Brain microvascular endothelial cell (primary cell): ENCODE measurements at regions not wholly inside any gene's neighbourhood (a gene's known extent, or its start where the extent isn't known, plus 50 kb on each side); places are given as distances from the start of the nearest gene placed in this dataset.

Experiments used
- DNase-seq: peaks from one replicate; pipeline ENCODE4 v3.0.0-alpha.2; 2020
- H3K27ac ChIP-seq: fragments of 250-450 bp; sonication (Bioruptor Pico); 2 replicates; pipeline ENCODE4 v1.5.1; 2020; ENCODE audit warnings: mild to moderate bottlenecking, moderate library complexity
- H3K27me3 ChIP-seq: fragments of 250-450 bp; sonication (Bioruptor Pico); replicated peaks from 2 replicates; pipeline ENCODE4 v1.5.1; 2020; ENCODE audit warnings: mild to moderate bottlenecking
- H3K36me3 ChIP-seq: fragments of 250-450 bp; sonication (Bioruptor Pico); replicated peaks from 2 replicates; pipeline ENCODE4 v1.5.1; 2020; ENCODE audit warnings: mild to moderate bottlenecking
- H3K4me3 ChIP-seq: 2 replicates; pipeline ENCODE4 v1.5.1; 2011; ENCODE audit warnings: low read depth, mild to moderate bottlenecking, control low read depth, low read length, moderate library complexity
- in situ Hi-C: cut with HindIII; loops from 2 replicates; pipeline ENCODE4 v1.10.0; 2017; ENCODE audit warnings: low sequenced_read_pairs, low pct_ligation_motif_present
- TF ChIP-seq, protein P1 (sequence below): IDR thresholded peaks from 2 replicates; pipeline ENCODE4 v1.5.1; 2011; ENCODE audit warnings: low read depth, mild to moderate bottlenecking, moderate library complexity, low read length, control low read depth, inconsistent platforms; ENCODE audit errors: missing control alignments

DNA sequence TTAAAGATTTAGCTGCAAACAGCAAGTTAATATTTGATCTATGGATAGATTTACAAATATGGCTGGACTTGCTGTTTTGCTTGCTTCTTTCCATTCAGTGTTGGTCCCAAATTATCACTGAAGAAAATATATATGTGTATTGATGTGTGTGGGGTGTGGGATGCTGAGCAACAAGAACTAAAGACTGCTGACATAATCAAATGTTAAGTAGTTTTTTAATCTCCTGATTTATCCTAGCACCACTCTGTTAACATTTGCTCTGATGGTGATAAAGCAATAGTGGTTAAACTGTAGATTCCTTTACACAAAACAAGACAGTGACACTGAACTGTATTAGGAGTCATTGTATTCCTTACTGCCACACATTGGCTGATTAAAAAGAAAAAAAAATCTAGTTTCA is 1023.5 kb upstream of the B3GALT2 start:
- TF ChIP-seq, protein P1, sequence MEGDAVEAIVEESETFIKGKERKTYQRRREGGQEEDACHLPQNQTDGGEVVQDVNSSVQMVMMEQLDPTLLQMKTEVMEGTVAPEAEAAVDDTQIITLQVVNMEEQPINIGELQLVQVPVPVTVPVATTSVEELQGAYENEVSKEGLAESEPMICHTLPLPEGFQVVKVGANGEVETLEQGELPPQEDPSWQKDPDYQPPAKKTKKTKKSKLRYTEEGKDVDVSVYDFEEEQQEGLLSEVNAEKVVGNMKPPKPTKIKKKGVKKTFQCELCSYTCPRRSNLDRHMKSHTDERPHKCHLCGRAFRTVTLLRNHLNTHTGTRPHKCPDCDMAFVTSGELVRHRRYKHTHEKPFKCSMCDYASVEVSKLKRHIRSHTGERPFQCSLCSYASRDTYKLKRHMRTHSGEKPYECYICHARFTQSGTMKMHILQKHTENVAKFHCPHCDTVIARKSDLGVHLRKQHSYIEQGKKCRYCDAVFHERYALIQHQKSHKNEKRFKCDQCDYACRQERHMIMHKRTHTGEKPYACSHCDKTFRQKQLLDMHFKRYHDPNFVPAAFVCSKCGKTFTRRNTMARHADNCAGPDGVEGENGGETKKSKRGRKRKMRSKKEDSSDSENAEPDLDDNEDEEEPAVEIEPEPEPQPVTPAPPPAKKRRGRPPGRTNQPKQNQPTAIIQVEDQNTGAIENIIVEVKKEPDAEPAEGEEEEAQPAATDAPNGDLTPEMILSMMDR = no peak
- Histone ChIP-seq H3K4me3 (no peak overlapping the region), H3K27me3 (no peaks in the 10 kb centered on the region), H3K27ac (no peak overlapping the region), H3K36me3 (no peaks in the 10 kb centered on the region)
- DNase-seq = no peak
- in situ Hi-C loops = no loop called here

GRCh38 chr1:194208674-194209073 is 1022.3 kb upstream of the B3GALT2 start:
- no peaks in the 10 kb centered on the region for H3K36me3 ChIP-seq
- in situ Hi-C loops = no loop called here
- H3K27ac ChIP-seq = no peak overlapping the region
- TF ChIP-seq, protein P1 = no peak
- no peak for DNase-seq
- H3K27me3 ChIP-seq = no peaks in the 10 kb centered on the region
- H3K4me3 ChIP-seq = no peak overlapping the region

GRCh38 chr1:194196562-194196961 is 1010.1 kb upstream of the B3GALT2 start:
- Histone ChIP-seq H3K4me3 (no peak overlapping the region), H3K36me3 (no peaks in the 10 kb centered on the region), H3K27me3 (no peaks in the 10 kb centered on the region), H3K27ac (no peak overlapping the region)
- in situ Hi-C loops = no loop called here
- no peak for DNase-seq
- TF ChIP-seq, protein P1 = no peak

DNA sequence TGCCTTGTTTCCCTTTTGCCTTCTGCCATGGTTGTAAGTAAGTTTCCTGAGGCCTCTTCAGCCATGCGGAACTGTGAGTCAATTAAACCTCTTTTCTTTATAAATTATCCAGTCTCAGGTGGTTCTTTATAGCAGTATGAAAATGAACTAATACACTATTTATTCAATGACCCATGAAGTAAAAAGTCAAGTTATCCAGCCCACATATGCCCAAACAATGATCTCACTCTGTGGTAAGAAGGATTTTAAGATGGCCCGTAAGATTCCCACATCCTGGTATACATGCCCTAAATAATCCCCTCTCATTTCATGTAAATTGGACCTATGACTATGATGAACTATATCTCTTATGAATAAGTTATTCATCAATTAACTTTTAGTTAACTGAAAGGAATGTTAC is 1008.3 kb upstream of the B3GALT2 start:
- H3K36me3 ChIP-seq = no peaks in the 10 kb centered on the region
- H3K27ac ChIP-seq = no peak overlapping the region
- H3K27me3 ChIP-seq = no peaks in the 10 kb centered on the region
- no peak for DNase-seq
- in situ Hi-C loops = no loop called here
- H3K4me3 ChIP-seq = no peak overlapping the region
- TF ChIP-seq, protein P1 = no peak

DNA sequence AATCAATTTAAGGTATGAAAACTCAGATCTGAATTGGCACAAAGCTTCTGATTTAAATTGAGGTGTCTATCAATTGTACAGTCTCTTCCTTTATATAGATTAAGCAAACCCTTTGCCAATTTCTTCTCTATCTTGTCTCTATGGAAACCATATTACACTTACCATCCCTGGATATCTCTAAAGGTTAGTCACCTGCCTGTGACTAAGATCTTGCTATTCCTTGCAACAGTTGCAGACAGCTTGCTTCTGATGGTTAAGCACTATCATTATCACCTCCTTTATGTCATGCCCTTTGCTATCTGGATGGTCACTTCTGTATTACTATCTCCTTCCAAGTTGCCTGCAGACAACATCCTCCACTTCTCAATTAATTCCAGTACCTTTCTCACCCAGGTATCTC is 998.6 kb upstream of the B3GALT2 start:
- H3K36me3 ChIP-seq = no peaks in the 10 kb centered on the region
- H3K4me3 ChIP-seq = no peak overlapping the region
- no peaks in the 10 kb centered on the region for H3K27me3 ChIP-seq
- TF ChIP-seq, protein P1 = no peak
- DNase-seq = no peak
- no peak overlapping the region for H3K27ac ChIP-seq
- in situ Hi-C loops = no loop called here

- Histone ChIP-seq H3K27ac (no peak overlapping the region), H3K4me3 (no peak overlapping the region), H3K36me3 (no peaks in the 10 kb centered on the region), H3K27me3 (no peaks in the 10 kb centered on the region)
- TF ChIP-seq, protein P1 = no peak
- DNase-seq = no peak
- in situ Hi-C loops = no loop called here
Measured at GRCh38 chr1:194184425-194184824, 998.0 kb upstream of the B3GALT2 start.
